Natural killer cell (primary cell): ENCODE measurements at regions not wholly inside any gene's neighbourhood (a gene's known extent, or its start where the extent isn't known, plus 50 kb on each side); places are given as distances from the start of the nearest gene placed in this dataset.

Source experiments
- ATAC-seq, 3 donors: fragments of 150-1000 bp in 2 of 3; fragments of 200-7000 bp in 1 of 3; cut with Tn5 transposase; 1 replicate in 1 of 3; 2 replicates in 2 of 3; pipeline ENCODE4 v1.10.0; 2021; ENCODE audit warnings: mild to moderate bottlenecking in 2 of 3, moderate library complexity in 2 of 3
- DNase-seq, 2 donors: peaks; one replicate each; pipeline versions ENCODE4 v3.0.0 to v3.0.0-alpha.2; 2013 to 2021; ENCODE audit warnings: mixed read lengths in 1 of 2
- H3K27ac ChIP-seq: one replicate; pipeline ENCODE4 v1.5.1; 2013; ENCODE audit warnings: mild to moderate bottlenecking, low read length
- H3K27me3 ChIP-seq: one replicate; pipeline ENCODE4 v1.6.1; 2013; ENCODE audit warnings: low read length; ENCODE audit not compliant: control insufficient read depth, insufficient read depth
- H3K36me3 ChIP-seq: one replicate; pipeline ENCODE4 v1.6.1; 2013; ENCODE audit warnings: low read length; ENCODE audit not compliant: control insufficient read depth, insufficient read depth
- H3K4me1 ChIP-seq: one replicate; pipeline ENCODE4 v1.6.1; 2013; ENCODE audit warnings: low read length; ENCODE audit not compliant: control insufficient read depth, insufficient read depth
- H3K4me3 ChIP-seq: one replicate; pipeline ENCODE4 v1.5.1; 2013; ENCODE audit warnings: low read length
- H3K9me3 ChIP-seq: one replicate; pipeline ENCODE4 v1.6.1; 2013; ENCODE audit warnings: low read length; ENCODE audit not compliant: control insufficient read depth, insufficient read depth
- H3K27ac Mint-ChIP-seq, 2 donors: one replicate each; pipeline ENCODE4 v1.8.0; 2022; ENCODE audit warnings: mild to moderate bottlenecking in 2 of 2, mixed read lengths in 2 of 2, moderate library complexity in 1 of 2
- H3K27me3 Mint-ChIP-seq, 2 donors: one replicate each; pipeline ENCODE4 v1.8.0; 2022; ENCODE audit warnings: low read depth in 2 of 2, mixed read lengths in 2 of 2
- H3K36me3 Mint-ChIP-seq: one replicate; pipeline ENCODE4 v1.8.0; 2022; ENCODE audit warnings: mixed read lengths
- H3K4me1 Mint-ChIP-seq, 2 donors: one replicate each; pipeline ENCODE4 v1.8.0; 2022; ENCODE audit warnings: mixed read lengths in 2 of 2
- H3K4me3 Mint-ChIP-seq: one replicate; pipeline ENCODE4 v1.8.0; 2022; ENCODE audit warnings: mild to moderate bottlenecking, moderate library complexity, mixed read lengths
- H3K9me3 Mint-ChIP-seq, 2 donors: one replicate each; pipeline ENCODE4 v1.8.0; 2022; ENCODE audit warnings: mixed read lengths in 2 of 2
- WGBS: methylation state at CpG from one replicate; pipeline ENCODE4 v1.1.7; 2013; ENCODE audit warnings: missing lambda C conversion rate; ENCODE audit not compliant: insufficient coverage; 5-methylcytosine and 5-hydroxymethylcytosine counted together
- intact Hi-C: fragments of 100-400 bp; cut with micrococcal nuclease; formaldehyde crosslinking; loops from one replicate; pipeline ENCODE4 v1.14.2; 2022
- TF ChIP-seq, protein P1 (sequence below): fragments of 200-600 bp; IDR thresholded peaks from one replicate; pipeline ENCODE4 v1.8.0; 2022; ENCODE audit warnings: antibody characterized with exemption

DNA sequence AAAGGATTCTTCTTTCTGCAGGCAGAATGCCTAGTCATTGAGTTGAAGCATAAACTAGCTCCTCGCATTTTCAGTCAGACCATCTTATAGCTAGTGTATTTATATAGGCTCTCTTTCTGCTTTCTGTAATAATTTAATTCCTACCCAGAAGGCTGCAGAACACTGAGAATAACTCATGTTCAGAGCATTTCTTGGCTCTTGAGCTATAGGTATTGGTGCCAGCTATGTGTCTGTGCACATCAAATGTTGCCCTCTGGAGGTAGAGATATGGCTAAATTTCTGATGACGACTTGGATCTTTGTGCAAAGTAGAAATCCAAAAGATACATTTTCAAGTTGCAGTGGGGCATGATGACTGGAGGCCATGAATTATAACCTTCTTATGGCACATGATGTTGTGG lies 336.2 kb upstream of the TPM1 start:
- H3K4me3 ChIP-seq = no peak overlapping the region
- TF ChIP-seq, protein P1, sequence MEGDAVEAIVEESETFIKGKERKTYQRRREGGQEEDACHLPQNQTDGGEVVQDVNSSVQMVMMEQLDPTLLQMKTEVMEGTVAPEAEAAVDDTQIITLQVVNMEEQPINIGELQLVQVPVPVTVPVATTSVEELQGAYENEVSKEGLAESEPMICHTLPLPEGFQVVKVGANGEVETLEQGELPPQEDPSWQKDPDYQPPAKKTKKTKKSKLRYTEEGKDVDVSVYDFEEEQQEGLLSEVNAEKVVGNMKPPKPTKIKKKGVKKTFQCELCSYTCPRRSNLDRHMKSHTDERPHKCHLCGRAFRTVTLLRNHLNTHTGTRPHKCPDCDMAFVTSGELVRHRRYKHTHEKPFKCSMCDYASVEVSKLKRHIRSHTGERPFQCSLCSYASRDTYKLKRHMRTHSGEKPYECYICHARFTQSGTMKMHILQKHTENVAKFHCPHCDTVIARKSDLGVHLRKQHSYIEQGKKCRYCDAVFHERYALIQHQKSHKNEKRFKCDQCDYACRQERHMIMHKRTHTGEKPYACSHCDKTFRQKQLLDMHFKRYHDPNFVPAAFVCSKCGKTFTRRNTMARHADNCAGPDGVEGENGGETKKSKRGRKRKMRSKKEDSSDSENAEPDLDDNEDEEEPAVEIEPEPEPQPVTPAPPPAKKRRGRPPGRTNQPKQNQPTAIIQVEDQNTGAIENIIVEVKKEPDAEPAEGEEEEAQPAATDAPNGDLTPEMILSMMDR = no peak
- H3K36me3 ChIP-seq = no peaks in the 10 kb centered on the region
- H3K27me3 ChIP-seq = no peaks in the 10 kb centered on the region
- Mint-ChIP-seq H3K4me1 (no peaks in the 10 kb centered on the region), H3K27me3 (no peaks in the 10 kb centered on the region), H3K36me3 (no peaks in the 10 kb centered on the region), H3K4me3 (no peak overlapping the region), H3K9me3 (no peaks in the 10 kb centered on the region), H3K27ac (no peak overlapping the region)
- intact Hi-C loops = no loop called here
- 91% methylated on average over 1 of the region's 2 CpGs for WGBS
- H3K9me3 ChIP-seq = no peaks in the 10 kb centered on the region
- H3K4me1 ChIP-seq = no peaks in the 10 kb centered on the region
- H3K27ac ChIP-seq = no peak overlapping the region
- ATAC-seq = no peak
- no peak for DNase-seq

DNA sequence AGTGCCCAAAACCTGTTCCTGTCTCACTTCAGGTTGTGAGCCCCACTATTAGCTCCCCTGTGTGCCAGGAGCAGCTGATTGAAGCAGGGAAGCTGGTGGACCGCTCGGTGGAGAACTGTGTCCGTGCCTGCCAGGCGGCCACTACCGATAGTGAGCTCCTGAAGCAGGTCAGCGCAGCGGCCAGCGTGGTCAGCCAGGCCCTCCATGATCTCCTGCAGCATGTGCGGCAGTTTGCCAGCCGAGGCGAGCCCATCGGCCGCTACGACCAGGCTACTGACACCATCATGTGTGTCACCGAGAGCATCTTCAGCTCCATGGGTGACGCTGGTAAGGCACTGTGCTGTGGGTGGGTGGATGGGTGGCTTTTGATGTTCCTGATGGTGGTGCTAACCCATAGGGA lies 334.1 kb upstream of the TPM1 start:
- Mint-ChIP-seq H3K27ac (no peak overlapping the region), H3K4me1 (no peaks in the 10 kb centered on the region), H3K27me3 (no peaks in the 10 kb centered on the region), H3K9me3 (no peaks in the 10 kb centered on the region), H3K36me3 (no peaks in the 10 kb centered on the region), H3K4me3 (no peak overlapping the region)
- H3K4me3 ChIP-seq = no peak overlapping the region
- H3K4me1 ChIP-seq = no peaks in the 10 kb centered on the region
- WGBS = 93% methylated on average over 16 of the region's 16 CpGs
- ATAC-seq (no peak), DNase-seq (no peak)
- H3K9me3 ChIP-seq = no peaks in the 10 kb centered on the region
- intact Hi-C loops = no loop called here
- H3K36me3 ChIP-seq = no peaks in the 10 kb centered on the region
- H3K27me3 ChIP-seq = no peaks in the 10 kb centered on the region
- TF ChIP-seq, protein P1 = no peak
- no peak overlapping the region for H3K27ac ChIP-seq

DNA sequence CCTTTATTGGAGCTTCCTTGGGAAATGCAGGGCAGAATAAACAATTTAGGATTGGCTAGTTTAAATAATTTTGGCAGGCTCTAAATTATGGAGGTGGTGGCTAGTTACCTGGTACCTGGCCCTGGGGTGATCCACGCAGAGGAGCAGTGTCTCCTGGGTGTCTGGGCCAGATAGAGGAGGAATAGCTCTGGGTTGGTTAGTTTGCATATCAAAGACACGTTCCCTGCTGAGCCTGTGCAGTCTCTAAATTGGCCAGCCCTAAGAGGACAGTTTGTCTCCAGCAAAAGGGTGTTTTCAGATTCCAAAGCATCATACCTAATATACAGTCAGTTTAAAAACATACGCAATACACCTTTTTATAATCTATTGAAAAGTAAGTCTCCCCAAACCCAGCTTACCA lies 333.3 kb upstream of the TPM1 start:
- Mint-ChIP-seq H3K27me3 (no peaks in the 10 kb centered on the region), H3K4me3 (no peak overlapping the region), H3K36me3 (no peaks in the 10 kb centered on the region), H3K27ac (no peak overlapping the region), H3K9me3 (no peaks in the 10 kb centered on the region), H3K4me1 (no peaks in the 10 kb centered on the region)
- TF ChIP-seq, protein P1 = no peak
- no peak overlapping the region for H3K27ac ChIP-seq
- intact Hi-C loops = no loop called here
- no peaks in the 10 kb centered on the region for H3K9me3 ChIP-seq
- H3K27me3 ChIP-seq = no peaks in the 10 kb centered on the region
- no peak overlapping the region for H3K4me3 ChIP-seq
- 86% methylated on average over 3 of the region's 3 CpGs for WGBS
- DNase-seq (no peak), ATAC-seq (no peak)
- no peaks in the 10 kb centered on the region for H3K4me1 ChIP-seq
- H3K36me3 ChIP-seq = no peaks in the 10 kb centered on the region

DNA sequence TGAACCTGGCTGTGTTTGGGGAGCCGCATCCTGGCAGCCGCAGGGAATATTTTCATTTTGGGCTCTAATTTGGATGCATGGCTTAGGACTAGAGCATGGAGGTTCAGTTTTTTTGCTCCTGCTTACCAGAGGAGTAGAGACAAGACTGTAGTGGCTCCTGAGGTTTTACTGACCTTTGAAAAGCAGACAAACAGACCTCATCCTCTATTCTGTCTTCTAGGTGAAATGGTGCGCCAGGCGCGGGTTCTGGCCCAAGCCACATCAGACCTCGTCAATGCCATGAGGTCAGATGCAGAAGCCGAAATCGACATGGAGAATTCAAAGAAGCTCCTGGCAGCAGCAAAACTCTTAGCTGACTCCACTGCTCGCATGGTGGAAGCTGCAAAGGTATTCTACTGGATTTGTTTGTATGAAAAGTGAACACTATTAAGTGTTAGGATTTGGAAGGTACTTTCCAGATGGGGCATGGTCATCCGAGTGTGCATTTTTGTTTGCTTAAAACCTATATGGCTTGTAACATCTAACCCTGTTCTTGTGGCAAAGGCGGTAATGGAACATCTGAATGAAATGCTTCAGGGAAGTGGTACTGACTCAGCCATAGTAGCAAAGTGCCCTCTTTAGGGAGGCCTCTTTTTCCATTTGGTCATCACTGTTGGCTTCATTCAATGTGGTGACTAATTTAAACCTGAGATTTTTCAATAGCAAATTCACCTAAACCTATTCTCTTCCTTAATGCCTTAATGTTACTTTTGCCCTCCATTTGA lies 330.7 kb upstream of the TPM1 start:
- no peaks in the 10 kb centered on the region for H3K27me3 ChIP-seq
- no peaks in the 10 kb centered on the region for H3K36me3 ChIP-seq
- no peaks in the 10 kb centered on the region for H3K36me3 Mint-ChIP-seq
- no peaks in the 10 kb centered on the region for H3K4me1 Mint-ChIP-seq
- no peak overlapping the region for H3K4me3 ChIP-seq
- H3K4me1 ChIP-seq = no peaks in the 10 kb centered on the region
- no peak overlapping the region for H3K4me3 Mint-ChIP-seq
- H3K27me3 Mint-ChIP-seq = no peaks in the 10 kb centered on the region
- no peaks in the 10 kb centered on the region for H3K9me3 Mint-ChIP-seq
- intact Hi-C loops = no loop called here
- DNase-seq = no peak
- 90% methylated on average over 11 of the region's 11 CpGs for WGBS
- H3K27ac Mint-ChIP-seq = no peak overlapping the region
- no peak for ATAC-seq
- no peaks in the 10 kb centered on the region for H3K9me3 ChIP-seq
- TF ChIP-seq, protein P1 = no peak
- H3K27ac ChIP-seq = no peak overlapping the region
